HG03439 (cell line): ENCODE measurements at regions not wholly inside any gene's neighbourhood (a gene's known extent, or its start where the extent isn't known, plus 50 kb on each side); places are given as distances from the start of the nearest gene placed in this dataset.

Experiments used
- ATAC-seq: cut with Tn5 transposase; IDR thresholded peaks from one replicate; pipeline ENCODE4 v1.9.1; 2021; ENCODE audit warnings: mild to moderate bottlenecking, moderate library complexity; ENCODE audit not compliant: unreplicated experiment

GRCh38 chr12:115207216-115207915 is 523.4 kb upstream of the TBX3 start:
- no peak for ATAC-seq

DNA sequence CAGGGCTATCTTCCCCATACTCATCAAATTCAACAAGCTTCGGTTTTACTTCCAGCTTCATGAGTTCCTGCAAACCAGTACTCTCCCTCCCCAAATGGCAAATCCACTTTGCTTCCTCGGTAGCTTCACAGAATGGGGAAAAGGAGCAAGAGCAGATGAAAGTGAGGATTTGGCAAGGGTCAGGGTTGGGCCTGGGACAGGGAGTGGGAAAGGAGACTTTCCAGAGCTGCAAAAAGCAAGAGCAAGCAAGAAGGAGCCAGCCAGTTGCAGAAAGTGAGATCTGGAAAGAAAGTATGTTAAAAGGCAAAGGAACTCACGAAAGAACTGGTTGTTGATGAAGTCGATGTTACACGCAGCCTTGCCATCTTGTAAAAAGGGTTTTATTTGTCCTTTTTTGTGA is 522.8 kb upstream of the TBX3 start:
- ATAC-seq, result no peak

DNA sequence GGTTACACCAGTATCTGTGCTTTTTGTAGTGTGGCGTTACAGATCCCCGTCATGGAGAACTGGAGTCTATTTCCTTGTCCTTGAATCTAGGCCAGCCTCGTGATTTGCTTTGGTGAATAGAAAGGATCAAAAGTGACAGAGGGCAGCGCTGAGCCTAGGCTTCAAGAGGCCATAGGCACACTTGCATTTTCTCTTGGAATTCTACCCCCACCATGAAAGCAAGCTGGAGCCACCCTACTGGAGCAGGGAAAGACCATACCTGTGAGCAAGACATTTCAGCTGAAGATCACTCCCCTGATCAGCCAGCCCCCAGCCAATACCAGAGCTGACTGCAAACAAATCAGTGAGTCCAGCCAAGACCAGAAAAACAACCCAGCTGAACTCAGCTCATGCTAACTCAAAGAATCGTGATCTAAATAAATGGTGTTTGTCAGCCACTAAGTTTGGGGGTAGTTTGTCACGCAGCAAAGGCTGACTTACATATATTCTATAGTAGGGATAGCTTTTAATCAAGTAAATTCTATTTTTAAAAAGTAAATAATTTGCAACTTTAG is 521.9 kb upstream of the TBX3 start:
- ATAC-seq, result no peak

- ATAC-seq, result no peak
Observed at GRCh38 chr12:115204957-115205754, 521.2 kb upstream of the TBX3 start.

- no peak for ATAC-seq
Observed at GRCh38 chr12:115203701-115204100, 519.7 kb upstream of the TBX3 start.

DNA sequence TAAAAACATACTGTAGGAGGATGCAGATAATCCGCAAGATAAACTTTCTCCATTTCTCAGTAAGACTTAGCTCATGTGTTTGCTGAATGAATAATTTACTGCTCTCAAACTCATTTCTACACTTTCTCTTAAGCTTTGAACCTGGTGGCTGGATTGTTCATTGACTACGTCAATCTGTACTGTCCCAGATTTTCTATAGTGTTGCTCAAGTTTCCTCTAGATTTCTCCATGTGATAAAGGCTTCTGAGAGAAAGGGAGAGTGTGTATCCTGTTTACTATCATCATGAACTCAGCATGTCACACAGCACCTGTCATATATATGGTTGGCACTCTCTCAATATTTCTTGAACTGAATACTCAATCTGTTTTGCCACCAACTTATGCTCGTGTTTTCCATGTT is 518.0 kb upstream of the TBX3 start:
- no peak for ATAC-seq

DNA sequence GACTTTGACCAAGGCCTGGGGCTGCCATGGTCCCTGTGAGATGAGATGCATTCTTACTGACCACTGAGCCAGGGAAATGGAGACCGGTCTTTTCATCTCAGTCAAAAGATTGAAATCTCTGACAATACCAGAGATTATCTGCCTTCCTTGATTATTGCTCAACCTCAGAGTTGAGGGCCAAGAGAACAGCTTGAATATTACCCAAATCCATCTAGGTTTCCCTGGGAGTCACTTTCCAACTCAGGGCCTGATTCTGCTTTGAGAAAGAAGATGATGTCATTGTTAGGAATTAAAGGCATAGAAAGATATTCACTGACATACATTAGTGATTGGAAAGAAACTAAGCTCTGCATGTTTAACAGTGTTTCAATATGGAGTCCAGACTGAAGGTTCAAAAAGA is 515.9 kb upstream of the TBX3 start:
- no peak for ATAC-seq

DNA sequence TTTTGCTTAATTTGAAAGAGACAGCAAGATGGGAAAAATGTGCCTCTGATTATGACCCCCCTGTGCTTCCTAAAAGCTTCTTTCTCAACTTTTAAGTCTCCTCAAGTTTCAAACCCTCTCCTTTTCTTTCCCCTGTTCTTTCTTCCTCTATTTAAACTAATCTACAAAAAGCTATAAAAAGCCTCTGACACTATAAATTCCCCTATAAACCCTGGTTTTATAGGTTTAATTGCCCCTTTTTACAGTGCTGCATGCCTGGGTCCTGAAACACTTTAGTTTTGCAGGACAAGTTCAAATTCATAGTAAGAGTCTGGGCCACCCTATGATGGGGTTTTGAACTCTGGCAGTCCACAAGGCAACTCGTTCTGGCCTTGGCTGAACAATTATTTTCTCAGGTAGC is 510.9 kb upstream of the TBX3 start:
- no peak for ATAC-seq

DNA sequence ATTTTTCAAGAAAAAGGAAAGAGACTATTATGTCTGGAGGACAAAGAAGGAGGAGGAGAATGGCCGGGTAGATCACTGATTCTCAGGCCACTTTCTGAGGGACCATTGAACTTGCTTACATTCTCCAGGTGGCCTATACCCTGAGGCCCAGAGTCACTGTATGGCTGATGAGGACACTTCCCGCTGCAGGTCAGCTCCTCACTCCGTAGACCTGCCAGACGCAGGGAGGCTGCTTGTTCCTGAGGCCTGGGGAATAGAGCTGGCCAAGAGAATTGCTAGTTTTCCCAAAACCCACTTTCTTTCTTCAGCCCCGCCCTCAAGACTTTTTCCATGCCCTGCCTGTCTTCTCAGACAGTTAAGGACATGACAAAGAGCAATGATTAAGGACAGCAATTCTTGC is 510.5 kb upstream of the TBX3 start:
- ATAC-seq, result no peak

- ATAC-seq, result no peak
Observed at GRCh38 chr12:115191342-115191741, 507.4 kb upstream of the TBX3 start.

GRCh38 chr12:115190010-115190770 is 506.2 kb upstream of the TBX3 start:
- no peak for ATAC-seq

GRCh38 chr12:115185506-115185905 is 501.5 kb upstream of the TBX3 start:
- no peak for ATAC-seq

- ATAC-seq, result no peak
Observed at GRCh38 chr12:115183752-115184151, 499.8 kb upstream of the TBX3 start.

DNA sequence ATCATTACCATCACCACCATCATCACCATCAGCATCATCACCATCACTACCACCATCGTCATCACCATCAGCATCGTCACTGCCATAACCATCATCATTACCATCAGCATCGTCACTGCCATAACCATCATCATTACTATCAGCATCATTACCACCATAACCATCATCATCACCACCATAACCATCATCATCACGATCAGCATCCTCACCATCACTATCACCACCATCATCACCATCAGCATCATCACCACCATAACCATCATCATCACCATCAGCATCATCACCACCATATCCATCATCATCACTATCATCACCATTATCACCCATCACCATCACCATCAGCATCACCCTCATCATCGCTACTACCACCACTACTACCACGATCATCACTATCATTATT is 493.9 kb upstream of the TBX3 start:
- ATAC-seq, result no peak

DNA sequence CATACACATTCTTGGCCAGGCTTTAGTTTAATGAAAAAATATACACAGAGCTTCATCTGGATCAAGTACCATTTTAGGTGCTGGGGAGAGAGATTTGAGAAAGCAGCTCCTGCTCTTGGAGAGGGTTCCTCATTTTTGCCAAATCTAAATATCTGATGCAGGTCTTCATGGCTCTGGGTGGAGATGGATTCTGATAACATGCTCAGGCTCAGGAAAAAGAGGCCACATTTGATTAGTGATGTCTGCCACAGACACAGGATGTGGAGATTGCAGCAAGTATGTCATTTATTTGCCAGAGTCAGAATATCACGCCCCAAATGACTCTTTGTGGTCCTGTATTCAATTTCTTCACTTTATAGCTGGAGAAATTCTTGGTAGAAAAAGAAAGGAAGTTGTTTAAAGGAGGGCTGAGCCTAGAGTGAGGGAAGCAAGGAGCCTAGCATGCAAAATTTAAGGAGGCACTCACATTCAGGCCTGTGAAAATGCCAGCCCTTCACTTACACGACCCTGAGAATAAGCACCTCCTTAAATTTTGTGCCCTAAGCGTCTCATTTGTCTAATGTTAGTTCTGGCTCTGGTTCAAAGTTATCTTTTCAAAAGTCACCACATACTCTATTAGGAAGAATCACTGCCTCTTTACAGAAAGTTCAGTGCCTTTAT is 492.9 kb upstream of the TBX3 start:
- ATAC-seq, result no peak

- no peak for ATAC-seq
Observed at GRCh38 chr12:115174920-115175319, 490.9 kb upstream of the TBX3 start.

DNA sequence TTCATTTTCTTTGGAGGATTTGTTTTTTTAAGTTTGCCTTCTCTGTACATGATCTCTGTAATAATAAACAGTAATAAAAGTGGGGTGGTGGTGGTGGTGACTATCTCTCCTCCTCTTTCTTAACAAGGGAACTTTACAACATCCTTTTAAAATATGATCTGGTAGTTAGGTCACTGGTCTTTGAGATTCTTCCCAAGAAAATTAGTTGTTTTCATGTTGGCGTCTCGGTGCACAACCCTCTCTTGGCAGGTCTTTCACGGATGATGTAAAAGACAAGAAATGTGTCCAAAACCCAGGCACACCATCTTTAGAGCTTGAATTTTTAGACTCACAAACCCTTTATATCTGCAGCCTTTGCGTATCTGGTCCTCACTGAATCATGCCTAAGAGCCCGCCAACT is 488.5 kb upstream of the TBX3 start:
- no peak for ATAC-seq

DNA sequence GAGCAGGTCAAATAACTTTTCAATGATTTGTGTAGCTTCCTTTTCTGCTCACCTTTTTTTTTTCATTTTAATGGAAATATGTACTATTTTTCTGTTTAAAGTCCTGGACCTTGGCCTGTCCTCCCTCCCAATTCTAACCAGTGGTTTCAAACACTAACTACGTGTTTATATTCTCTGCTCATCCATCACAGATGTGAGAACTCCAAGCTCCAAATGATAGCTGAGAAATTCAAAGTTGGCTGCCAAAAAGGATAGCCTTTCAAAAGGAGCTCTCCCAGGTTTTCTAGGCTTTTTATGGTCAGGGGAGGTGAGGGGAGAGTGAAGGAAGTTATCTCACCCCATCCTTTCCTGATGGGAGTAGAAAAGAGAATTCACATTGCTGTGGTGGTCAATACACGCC is 486.0 kb upstream of the TBX3 start:
- no peak for ATAC-seq

DNA sequence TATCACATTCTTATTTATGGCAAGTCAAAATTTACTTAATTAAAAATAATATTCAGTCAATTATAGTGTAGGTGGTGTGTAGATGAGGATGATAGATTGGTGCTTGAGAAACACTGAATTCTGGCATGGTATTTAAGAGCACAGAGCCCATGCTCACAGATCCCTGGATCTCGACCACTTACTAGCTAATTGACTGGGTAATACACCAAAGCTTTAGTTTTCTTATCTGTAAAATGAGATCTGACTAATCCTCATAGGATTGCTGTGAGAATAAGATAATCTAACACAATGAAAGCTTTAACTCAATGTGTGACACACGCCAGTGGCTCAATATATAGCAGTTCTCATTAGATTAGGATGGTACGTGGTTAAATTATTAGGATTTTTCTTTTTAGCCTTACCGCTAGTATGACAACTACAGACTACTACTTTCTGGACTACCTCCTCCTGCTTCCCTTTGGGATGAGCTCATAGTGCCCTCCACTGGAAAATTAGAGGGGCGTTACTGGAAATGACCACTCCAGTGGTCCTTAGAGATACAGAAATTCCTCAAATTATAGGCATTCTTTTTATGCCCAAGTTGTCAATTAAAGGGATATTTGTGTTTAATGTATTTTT is 482.8 kb upstream of the TBX3 start:
- ATAC-seq, result no peak

DNA sequence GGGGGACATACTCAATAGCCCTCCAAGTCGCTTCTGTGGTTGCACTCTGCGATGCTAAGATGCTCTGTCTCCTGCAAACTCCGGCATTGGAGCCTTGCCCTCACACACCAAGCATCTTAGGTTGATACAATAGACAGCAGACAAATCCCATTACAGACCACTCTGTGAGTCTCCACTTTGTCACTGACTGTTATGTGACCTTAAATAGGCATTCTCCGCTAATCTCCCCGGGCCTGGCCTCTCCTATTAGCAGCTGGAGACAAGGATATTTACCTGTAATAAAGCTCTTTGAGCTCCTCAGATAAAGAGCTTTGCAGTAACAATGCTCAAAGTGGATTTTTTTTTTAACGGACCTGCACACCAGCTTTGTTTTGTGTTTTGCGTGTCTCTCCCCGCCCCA is 479.7 kb upstream of the TBX3 start:
- ATAC-seq, result no peak
